HEK293T (cell line): ENCODE measurements at regions not wholly inside any gene's neighbourhood (a gene's known extent, or its start where the extent isn't known, plus 50 kb on each side); places are given as distances from the start of the nearest gene placed in this dataset.

Experiments used
- FOXK2 ChIP-seq: fragments of 450-650 bp; IDR thresholded peaks from 2 replicates; pipeline ENCODE4 v1.6.1; 2016; ENCODE audit warnings: mild to moderate bottlenecking
- LEF1 ChIP-seq: fragments of 450-650 bp; IDR thresholded peaks from 2 replicates; pipeline ENCODE4 v1.6.1; 2017; ENCODE audit warnings: mild to moderate bottlenecking, borderline replicate concordance
- SP1 ChIP-seq: fragments of 450-650 bp; IDR thresholded peaks from 2 replicates; pipeline ENCODE4 v1.6.1; 2017
- SUZ12 ChIP-seq: fragments of 450-650 bp; IDR thresholded peaks from 2 replicates; pipeline ENCODE4 v1.6.1; 2016; ENCODE audit warnings: mild to moderate bottlenecking
- TARDBP ChIP-seq: fragments of 450-650 bp; IDR thresholded peaks from 2 replicates; pipeline ENCODE4 v1.6.1; 2016
- ZNF384 ChIP-seq: fragments of 450-650 bp; IDR thresholded peaks from 2 replicates; pipeline ENCODE4 v1.6.1; 2016
- TF ChIP-seq, protein P1 (sequence below): fragments of 450-650 bp; IDR thresholded peaks from 2 replicates; pipeline ENCODE4 v1.6.1; 2016

- TF ChIP-seq, protein P1, sequence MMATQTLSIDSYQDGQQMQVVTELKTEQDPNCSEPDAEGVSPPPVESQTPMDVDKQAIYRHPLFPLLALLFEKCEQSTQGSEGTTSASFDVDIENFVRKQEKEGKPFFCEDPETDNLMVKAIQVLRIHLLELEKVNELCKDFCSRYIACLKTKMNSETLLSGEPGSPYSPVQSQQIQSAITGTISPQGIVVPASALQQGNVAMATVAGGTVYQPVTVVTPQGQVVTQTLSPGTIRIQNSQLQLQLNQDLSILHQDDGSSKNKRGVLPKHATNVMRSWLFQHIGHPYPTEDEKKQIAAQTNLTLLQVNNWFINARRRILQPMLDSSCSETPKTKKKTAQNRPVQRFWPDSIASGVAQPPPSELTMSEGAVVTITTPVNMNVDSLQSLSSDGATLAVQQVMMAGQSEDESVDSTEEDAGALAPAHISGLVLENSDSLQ, result no peak
- TF ChIP-seq SUZ12 (no peak), TARDBP (no peak), FOXK2 (no peak), SP1 (no peak), ZNF384 (no peak), LEF1 (no peak)
These were observed 98.6 kb upstream of the TTC29 start for GRCh38 chr4:147044241-147044640.
